ENCODE measurements at regions not wholly inside any gene's neighbourhood (a gene's known extent, or its start where the extent isn't known, plus 50 kb on each side); places are given as distances from the start of the nearest gene placed in this dataset.
A peak's percentile ranks its signal among the peaks of the same experiment; 100 is the strongest.

DNA sequence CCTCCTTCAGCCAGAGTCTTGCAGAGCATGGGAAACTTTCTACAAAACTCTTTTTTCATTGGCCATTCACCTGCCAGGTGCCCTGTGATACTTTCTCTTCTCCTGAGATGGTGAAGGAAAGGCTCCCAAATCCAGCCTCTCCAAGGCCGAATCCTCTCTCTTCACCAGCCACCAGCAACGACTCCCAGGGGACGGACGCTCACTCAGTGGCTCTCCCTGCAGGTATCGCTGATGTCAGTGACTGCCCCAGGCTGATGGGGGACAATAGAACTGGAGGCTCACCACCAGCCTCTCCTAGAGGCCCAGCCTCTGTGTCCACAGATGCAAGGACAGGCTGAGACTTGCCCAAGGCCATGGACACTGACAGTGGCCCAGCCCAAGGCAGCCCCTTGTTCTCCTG lies 204.1 kb downstream of the BCL11B start:
- no peak overlapping the region for H3K4me3 Mint-ChIP-seq
- H3K27me3 Mint-ChIP-seq (ENCODE audit: low read depth): no peaks in the 10 kb centered on the region
- H3K36me3 Mint-ChIP-seq (ENCODE audit: insufficient read depth): no peaks in the 10 kb centered on the region
- no peaks in the 10 kb centered on the region for H3K9me3 Mint-ChIP-seq
- DNase-seq (no peak), ATAC-seq (no peak)
- H3K4me1 Mint-ChIP-seq (ENCODE audit: low read depth): no peaks in the 10 kb centered on the region

DNA sequence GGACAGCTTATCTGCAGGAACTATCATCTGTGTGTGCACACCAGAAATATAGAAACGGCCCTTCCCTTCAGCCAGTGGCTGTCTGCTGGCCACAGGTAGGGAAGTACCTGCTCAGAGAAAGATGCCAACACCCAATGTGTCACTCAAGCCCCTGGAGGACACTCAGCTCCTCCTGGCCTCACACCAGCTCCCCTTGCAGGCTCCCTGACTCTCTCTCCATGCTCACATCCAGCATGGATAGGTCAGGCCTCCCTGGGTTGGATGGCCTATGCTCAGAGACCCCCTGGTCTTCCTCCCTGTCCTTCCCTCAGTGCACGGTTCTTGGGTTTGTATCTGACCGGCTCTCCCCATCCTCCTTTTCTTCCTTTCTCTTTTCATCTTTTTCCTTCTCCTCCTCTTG lies 202.1 kb downstream of the BCL11B start:
- no peaks in the 10 kb centered on the region for H3K36me3 Mint-ChIP-seq (ENCODE audit: insufficient read depth)
- no peaks in the 10 kb centered on the region for H3K9me3 Mint-ChIP-seq
- H3K4me1 Mint-ChIP-seq (ENCODE audit: low read depth): no peaks in the 10 kb centered on the region
- DNase-seq (no peak), ATAC-seq (no peak)
- H3K4me3 Mint-ChIP-seq: no peak overlapping the region
- H3K27me3 Mint-ChIP-seq (ENCODE audit: low read depth): no peaks in the 10 kb centered on the region

DNA sequence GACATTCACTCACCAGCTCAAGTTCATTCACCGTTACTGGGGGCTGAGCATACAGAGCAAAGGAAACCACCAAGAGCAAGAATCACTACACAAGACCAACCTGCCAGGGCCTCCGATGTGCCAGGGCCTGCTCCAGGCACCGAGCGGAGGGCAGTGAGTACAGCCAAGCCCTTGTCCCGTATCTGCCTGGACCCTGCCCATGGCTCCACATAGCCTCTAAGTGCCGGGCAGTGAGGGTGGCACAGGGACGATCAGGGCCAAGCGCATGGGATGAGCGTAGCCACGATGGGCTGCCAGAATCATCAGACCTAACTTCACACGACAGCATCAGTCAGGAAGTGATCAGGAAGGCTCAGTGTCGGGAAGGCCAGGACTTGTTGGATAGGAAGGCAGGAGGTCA lies 199.6 kb downstream of the BCL11B start:
- ATAC-seq (no peak), DNase-seq (no peak)
- Mint-ChIP-seq H3K9me3 (no peaks in the 10 kb centered on the region), H3K4me1 (ENCODE audit: low read depth) (peaks cover 5% of the 10 kb centered on the region), H3K36me3 (ENCODE audit: insufficient read depth) (peaks cover 1% of the 10 kb centered on the region), H3K27me3 (ENCODE audit: low read depth) (no peaks in the 10 kb centered on the region), H3K4me3 (no peak overlapping the region)

DNA sequence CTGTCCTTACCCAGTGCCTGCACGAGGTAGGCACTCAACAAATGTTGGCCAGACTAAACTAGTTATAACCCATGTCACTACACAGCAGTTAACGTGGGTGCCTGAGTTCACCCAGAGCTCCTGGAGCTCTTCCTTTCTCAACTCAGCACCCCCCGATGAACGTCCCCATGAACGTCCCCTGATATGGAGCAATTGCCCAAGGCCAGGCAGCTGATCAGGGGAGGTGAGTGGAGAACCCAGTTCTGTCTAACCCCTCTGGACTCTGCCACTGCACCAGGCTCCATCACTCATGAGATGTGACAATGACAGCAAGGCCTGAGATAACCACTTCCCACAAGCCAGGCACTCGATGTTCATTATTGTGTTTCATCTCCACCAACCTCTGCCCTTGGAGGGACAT lies 199.0 kb downstream of the BCL11B start:
- Mint-ChIP-seq H3K4me1 (ENCODE audit: low read depth) (peaks cover 5% of the 10 kb centered on the region), H3K27me3 (ENCODE audit: low read depth) (no peaks in the 10 kb centered on the region), H3K9me3 (no peaks in the 10 kb centered on the region), H3K4me3 (no peak overlapping the region), H3K36me3 (ENCODE audit: insufficient read depth) (peaks cover 1% of the 10 kb centered on the region)
- DNase-seq (no peak), ATAC-seq (no peak)

DNA sequence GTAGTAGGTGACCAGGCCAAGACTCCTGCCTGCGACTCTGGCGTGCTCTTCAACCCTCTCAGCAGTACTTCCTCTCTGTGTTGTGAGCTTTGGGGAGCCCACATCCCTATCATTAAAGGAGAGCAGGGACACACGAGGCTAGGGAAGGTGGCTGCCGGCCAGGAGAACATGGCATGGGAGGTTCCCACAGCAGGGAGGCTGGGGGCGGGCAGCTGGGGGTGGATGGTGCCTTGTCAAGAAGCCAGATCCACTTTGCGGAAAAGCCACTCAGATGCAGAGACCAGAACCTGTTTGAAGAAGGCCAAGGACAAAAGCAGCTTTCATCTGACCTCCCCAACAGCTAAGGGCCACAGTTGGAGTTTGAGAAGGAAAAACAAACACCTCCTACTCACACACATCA lies 198.6 kb downstream of the BCL11B start:
- H3K36me3 Mint-ChIP-seq (ENCODE audit: insufficient read depth): peaks cover 1% of the 10 kb centered on the region
- ATAC-seq: no peak
- H3K27me3 Mint-ChIP-seq (ENCODE audit: low read depth): no peaks in the 10 kb centered on the region
- no peak for DNase-seq
- H3K9me3 Mint-ChIP-seq: no peaks in the 10 kb centered on the region
- H3K4me3 Mint-ChIP-seq: no peak overlapping the region
- H3K4me1 Mint-ChIP-seq (ENCODE audit: low read depth): peaks cover 5% of the 10 kb centered on the region

DNA sequence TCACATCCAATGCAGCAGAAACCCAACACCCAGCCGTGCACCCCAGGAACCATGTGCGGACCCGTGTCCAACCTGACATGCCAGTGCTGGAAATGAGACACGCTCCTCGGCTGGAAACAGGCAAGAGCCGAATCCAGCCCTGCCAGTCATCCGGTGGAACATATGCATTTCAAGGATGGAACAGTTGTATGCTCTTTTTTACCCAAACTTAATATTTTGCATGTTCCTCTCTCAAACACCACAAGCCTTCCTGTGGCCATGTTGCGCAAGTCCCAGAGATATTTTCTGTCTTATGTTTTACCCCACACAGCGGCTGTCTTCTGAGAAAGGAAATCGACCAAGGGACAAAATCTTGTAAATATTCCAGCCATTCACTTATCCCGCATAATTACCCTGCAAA lies 196.9 kb downstream of the BCL11B start:
- no peak overlapping the region for H3K4me3 Mint-ChIP-seq
- ATAC-seq: no peak
- peaks cover 2% of the 10 kb centered on the region for H3K9me3 Mint-ChIP-seq
- peaks cover 1% of the 10 kb centered on the region for H3K36me3 Mint-ChIP-seq (ENCODE audit: insufficient read depth)
- H3K4me1 Mint-ChIP-seq (ENCODE audit: low read depth): peaks cover 5% of the 10 kb centered on the region
- no peaks in the 10 kb centered on the region for H3K27me3 Mint-ChIP-seq (ENCODE audit: low read depth)
- no peak for DNase-seq

DNA sequence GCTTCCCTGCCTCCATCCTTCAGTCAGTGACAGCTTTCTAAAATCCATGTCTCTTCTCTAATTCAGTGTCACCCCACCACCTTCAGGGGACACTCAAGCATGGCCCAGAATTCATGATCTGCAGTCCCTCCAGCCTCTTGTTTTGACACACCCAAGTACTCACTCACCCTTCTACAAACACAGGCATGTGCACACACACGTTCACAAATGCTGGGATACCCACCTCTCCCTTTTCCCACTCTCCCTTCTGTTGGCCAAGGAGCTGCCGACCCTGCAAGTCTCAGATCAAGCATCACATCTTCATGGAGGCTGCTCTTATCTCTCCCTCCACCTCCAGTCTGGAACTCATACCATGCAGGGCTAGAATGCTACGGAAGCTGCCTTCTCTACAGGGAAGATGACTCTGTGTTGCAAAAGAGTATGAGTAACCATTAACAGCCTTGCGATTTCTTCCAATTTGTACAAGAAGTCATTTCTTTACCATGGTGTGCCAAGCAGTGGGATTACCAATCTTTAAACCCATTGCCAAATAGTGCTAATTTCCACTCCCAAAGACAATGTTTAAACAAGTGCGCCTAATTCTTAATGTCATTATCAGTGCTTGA lies 196.1 kb downstream of the BCL11B start:
- Mint-ChIP-seq H3K27me3 (ENCODE audit: low read depth) (no peaks in the 10 kb centered on the region), H3K4me1 (ENCODE audit: low read depth) (peaks cover 5% of the 10 kb centered on the region), H3K9me3 (peaks cover 10% of the 10 kb centered on the region), H3K36me3 (ENCODE audit: insufficient read depth) (peaks cover 5% of the 10 kb centered on the region), H3K4me3 (no peak overlapping the region)
- DNase-seq (no peak), ATAC-seq (no peak)

DNA sequence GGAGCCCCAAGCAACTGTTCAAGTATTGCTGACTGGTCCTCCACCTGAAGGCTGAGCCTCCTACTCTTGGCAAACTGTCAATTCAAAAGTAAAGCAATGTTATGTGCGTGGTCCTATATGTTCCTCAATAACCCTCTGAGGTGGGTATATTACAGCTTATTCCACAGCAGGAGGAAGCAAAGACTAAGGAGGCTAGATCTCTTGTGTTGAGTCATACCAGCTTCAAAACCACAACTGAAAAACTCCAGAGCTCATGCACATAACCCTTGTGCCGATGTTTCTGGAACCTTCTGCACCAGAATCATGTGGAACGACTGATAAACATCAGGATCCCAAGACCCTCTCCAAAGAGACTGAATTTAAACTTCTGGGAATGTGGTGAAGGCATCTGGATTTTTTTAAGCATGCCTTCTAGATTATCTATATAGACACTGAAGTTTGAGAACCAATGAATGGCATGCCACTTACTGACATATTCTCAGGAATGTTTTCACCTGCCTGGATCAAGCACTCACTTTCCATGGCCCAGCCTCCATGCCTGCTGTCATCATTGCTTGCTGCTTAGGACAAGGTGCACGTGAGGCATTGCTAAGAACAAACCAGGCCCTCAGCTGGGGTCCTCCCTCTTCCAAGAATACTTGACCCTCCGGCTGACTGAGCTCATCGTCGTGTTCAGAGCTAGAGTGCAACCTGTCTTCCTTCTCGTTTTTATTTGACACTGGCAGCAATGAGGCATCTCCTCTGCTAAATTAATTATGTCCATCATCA lies 194.7 kb downstream of the BCL11B start:
- Mint-ChIP-seq H3K9me3 (peaks cover 11% of the 10 kb centered on the region), H3K4me1 (ENCODE audit: low read depth) (peaks cover 5% of the 10 kb centered on the region), H3K36me3 (ENCODE audit: insufficient read depth) (peaks cover 7% of the 10 kb centered on the region), H3K4me3 (no peak overlapping the region), H3K27me3 (ENCODE audit: low read depth) (no peaks in the 10 kb centered on the region)
- peak in 1 of 2 donors; percentile 77 for ATAC-seq
- no peak for DNase-seq

DNA sequence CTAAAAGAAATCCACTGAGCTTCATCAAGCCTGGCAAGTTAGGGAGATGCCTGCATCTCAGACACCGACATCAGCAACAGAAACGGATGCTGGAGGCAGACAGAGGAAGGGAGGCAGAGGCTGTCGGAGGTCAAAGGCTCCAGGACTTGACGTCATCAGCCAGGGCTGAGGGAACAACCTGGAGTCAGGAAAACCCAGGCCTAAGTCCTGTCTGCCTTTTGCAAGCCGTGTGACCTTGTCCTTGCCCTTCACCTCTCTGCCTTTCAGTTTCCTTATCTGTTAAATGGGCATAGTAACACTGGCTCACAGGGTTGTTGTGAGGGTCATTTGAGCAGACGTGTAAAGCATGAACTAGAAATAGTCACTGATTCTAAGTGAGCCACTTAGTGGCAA lies 194.2 kb downstream of the BCL11B start:
- peaks cover 7% of the 10 kb centered on the region for H3K36me3 Mint-ChIP-seq (ENCODE audit: insufficient read depth)
- DNase-seq: no peak
- no peaks in the 10 kb centered on the region for H3K27me3 Mint-ChIP-seq (ENCODE audit: low read depth)
- peaks cover 5% of the 10 kb centered on the region for H3K4me1 Mint-ChIP-seq (ENCODE audit: low read depth)
- no peak for ATAC-seq
- no peak overlapping the region for H3K4me3 Mint-ChIP-seq
- peaks cover 11% of the 10 kb centered on the region for H3K9me3 Mint-ChIP-seq

DNA sequence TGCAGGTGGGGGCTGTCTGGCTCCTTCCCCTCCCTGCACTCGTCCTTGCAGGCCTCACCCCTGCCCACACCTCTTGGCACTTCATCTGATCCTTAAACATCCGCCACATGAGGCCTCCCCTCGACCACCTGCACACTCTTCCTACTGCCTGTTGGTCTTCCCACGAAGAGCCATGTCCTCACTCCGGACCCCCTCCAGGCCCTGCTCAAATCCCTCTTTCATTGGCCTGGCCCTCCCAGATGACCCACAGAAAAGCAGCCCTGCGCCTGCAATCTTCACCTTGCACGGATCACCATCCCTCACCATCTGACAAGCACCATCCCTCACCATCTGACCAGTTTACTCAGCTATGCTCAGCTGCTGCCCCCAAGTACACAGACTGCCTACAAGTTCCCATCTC lies 193.6 kb downstream of the BCL11B start:
- Mint-ChIP-seq H3K36me3 (ENCODE audit: insufficient read depth) (peaks cover 9% of the 10 kb centered on the region), H3K9me3 (peaks cover 15% of the 10 kb centered on the region), H3K4me1 (ENCODE audit: low read depth) (peaks cover 5% of the 10 kb centered on the region), H3K4me3 (no peak overlapping the region), H3K27me3 (ENCODE audit: low read depth) (no peaks in the 10 kb centered on the region)
- DNase-seq (no peak), ATAC-seq (no peak)

DNA sequence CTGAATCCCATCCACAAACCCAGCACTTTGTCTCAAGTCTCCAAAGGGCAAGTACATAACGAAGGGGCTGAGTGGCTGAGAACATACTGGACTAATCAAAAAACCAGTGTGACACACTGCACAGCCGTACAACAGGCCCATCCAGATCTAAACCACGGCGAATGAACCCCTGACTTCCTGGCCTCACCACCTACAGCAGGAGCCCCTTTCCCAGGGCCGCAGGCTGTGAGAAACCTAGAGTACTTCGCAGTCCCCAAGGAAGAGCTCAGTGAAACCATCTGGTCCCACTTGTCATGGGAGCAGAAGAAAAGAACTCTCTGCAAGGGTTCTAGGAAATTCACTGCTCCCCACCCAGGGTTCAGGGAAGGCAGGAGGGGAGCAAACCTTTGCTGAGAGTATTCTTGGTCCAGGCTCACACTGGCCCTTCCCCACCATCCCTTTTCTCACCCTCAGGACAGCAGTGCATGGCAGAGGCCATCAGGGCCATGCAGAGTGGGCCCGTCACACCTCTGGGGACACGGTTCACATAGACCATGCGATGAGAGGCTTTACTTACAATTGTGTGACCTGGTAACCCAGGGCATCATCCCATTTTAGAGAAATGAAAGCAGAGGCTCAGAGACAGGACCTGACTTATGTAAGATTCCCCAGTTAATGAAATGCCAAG lies 192.8 kb downstream of the BCL11B start:
- Mint-ChIP-seq H3K4me3 (no peak overlapping the region), H3K27me3 (ENCODE audit: low read depth) (no peaks in the 10 kb centered on the region), H3K36me3 (ENCODE audit: insufficient read depth) (peaks cover 11% of the 10 kb centered on the region), H3K4me1 (ENCODE audit: low read depth) (peaks cover 5% of the 10 kb centered on the region), H3K9me3 (peaks cover 21% of the 10 kb centered on the region)
- no peak for ATAC-seq
- DNase-seq: no peak

DNA sequence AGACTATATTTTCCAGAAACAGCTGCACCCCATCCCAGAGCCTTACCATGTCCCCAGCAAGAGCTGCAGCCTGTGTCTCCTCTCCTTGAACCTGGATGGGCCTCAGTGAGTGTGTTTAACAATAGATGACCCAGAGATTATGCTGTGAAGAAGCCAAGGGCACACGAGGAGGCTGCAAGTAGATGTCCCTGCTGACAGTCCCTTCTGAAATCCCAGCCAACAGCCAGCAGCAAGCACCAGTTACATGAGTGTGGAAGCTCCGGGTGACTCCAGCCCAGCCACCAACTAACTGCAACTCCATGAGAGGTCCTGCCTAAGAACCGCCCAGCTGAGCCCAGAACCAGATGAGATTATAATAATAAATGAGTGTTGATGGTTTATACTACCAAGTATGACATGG lies 191.7 kb downstream of the BCL11B start:
- Mint-ChIP-seq H3K4me1 (ENCODE audit: low read depth) (peaks cover 5% of the 10 kb centered on the region), H3K36me3 (ENCODE audit: insufficient read depth) (peaks cover 15% of the 10 kb centered on the region), H3K27me3 (ENCODE audit: low read depth) (no peaks in the 10 kb centered on the region), H3K4me3 (no peak overlapping the region), H3K9me3 (peaks cover 25% of the 10 kb centered on the region)
- DNase-seq (no peak), ATAC-seq (no peak)

DNA sequence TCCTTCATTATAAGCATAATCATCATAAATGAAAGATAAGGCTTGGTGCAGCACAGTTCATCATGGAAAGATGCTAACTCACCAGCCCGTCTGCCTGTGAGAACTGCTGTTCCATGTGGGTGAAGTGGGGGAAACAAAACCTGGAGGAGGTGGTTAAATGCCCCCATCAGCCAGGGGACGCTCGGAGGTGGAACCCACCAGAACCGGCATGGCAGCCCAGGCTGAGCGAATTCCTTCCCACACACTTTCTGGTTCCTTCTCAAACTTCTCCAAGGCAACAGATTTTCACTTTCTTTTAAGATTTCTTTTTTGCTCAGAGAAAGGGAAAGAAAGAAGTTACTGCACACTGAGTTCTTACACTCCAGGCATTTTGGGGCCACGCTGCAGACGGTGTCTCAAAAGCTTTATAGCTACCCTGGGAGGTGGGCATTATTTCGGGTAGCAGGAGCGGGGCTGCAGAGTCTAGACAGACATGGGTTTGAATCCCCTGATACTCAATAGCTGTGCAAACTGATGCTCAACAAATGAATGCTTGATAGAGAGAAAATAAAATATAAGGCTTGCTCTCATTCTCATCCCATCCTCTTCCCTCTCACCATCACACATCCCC lies 190.7 kb downstream of the BCL11B start:
- H3K27me3 Mint-ChIP-seq (ENCODE audit: low read depth): no peaks in the 10 kb centered on the region
- peaks cover 5% of the 10 kb centered on the region for H3K4me1 Mint-ChIP-seq (ENCODE audit: low read depth)
- DNase-seq: no peak
- peaks cover 17% of the 10 kb centered on the region for H3K36me3 Mint-ChIP-seq (ENCODE audit: insufficient read depth)
- H3K4me3 Mint-ChIP-seq: no peak overlapping the region
- no peak for ATAC-seq
- H3K9me3 Mint-ChIP-seq: peaks cover 28% of the 10 kb centered on the region

DNA sequence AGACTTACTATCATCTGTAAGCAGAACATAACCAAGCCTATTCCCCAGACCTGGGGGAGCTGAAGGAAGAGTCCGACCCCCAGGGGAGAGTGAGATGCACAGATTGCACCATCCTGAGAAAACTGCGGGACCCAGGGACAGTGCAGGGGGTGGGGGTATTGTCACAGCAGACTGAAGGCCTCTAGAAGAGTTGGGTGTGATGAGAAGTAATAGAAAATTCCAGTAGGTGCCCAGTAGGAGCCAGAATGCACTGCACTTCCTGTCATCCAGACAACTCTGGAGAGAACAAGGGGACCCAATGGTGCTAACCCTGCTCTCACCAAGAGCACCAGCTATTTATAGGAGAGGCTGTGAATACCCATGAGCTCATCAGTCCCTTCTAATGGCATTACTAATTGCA lies 190.1 kb downstream of the BCL11B start:
- no peaks in the 10 kb centered on the region for H3K27me3 Mint-ChIP-seq (ENCODE audit: low read depth)

More for the DNA sequence above, 190.1 kb downstream of the BCL11B start:
- no peak overlapping the region for H3K4me3 Mint-ChIP-seq
- no peak for DNase-seq
- H3K9me3 Mint-ChIP-seq: peaks cover 28% of the 10 kb centered on the region
- H3K36me3 Mint-ChIP-seq (ENCODE audit: insufficient read depth): peaks cover 20% of the 10 kb centered on the region
- H3K4me1 Mint-ChIP-seq (ENCODE audit: low read depth): peaks cover 2% of the 10 kb centered on the region
- ATAC-seq: no peak
